SK-N-SH (cell line): ENCODE measurements at regions not wholly inside any gene's neighbourhood (a gene's known extent, or its start where the extent isn't known, plus 50 kb on each side); places are given as distances from the start of the nearest gene placed in this dataset.

Experiments
- CTCF ChIA-PET: fragments of 300-600, 350-600 bp; formaldehyde crosslinking; extraction: SDS; loops from one replicate; lab custom pipeline; 2021; lab: Yijun Ruan, JAX
- POLR2A ChIA-PET: fragments of 350-600 bp; sonication (Branson Sonifier 250); formaldehyde crosslinking; extraction: SDS; loops from one replicate; lab custom pipeline; 2020; ENCODE audit warnings: antibody characterized with exemption, inconsistent platforms; lab: Yijun Ruan, JAX
- DNase-seq: peaks from one replicate; pipeline ENCODE4 v3.0.0; 2012
- H2AFZ ChIP-seq: fragments of 200-600 bp; sonication (generic); 2 replicates; pipeline ENCODE4 v1.8.1; 2016; ENCODE audit warnings: antibody characterized with exemption, mild to moderate bottlenecking, low read depth
- H3F3A ChIP-seq: fragments of 200-600 bp; sonication (generic); replicated peaks from 2 replicates; pipeline ENCODE3; 2016; ENCODE audit warnings: antibody characterized with exemption, mild to moderate bottlenecking; ENCODE audit not compliant: insufficient read depth
- H3K27ac ChIP-seq, 2 experiments: fragments of 200-500 bp in 1 of 2; fragments of 200-600 bp in 1 of 2; sonication (Bioruptor generic) in 1 of 2; sonication (generic), shearing (Covaris generic) in 1 of 2; 2 replicates each; pipeline versions ENCODE4 v1.5.1 to v1.6.1; 2014 to 2016; ENCODE audit warnings: low read depth in 2 of 2, inconsistent platforms in 1 of 2, low read length in 1 of 2, mild to moderate bottlenecking in 1 of 2, mixed read lengths in 1 of 2
- H3K27me3 ChIP-seq: fragments of 200-600 bp; sonication (generic), shearing (Covaris generic); 2 replicates; pipeline ENCODE4 v1.6.1; 2016; ENCODE audit warnings: mixed run types; ENCODE audit not compliant: insufficient read depth
- H3K36me3 ChIP-seq, 2 experiments: fragments of 200-500 bp in 1 of 2; fragments of 200-600 bp in 1 of 2; sonication (Bioruptor generic) in 1 of 2; sonication (generic) in 1 of 2; replicated peaks in 1 of 2; 2 replicates each; pipeline versions ENCODE3 to v1.5.1; 2014 to 2016; ENCODE audit warnings: low read length in 1 of 2, mild to moderate bottlenecking in 1 of 2; ENCODE audit not compliant: insufficient read depth in 2 of 2, control insufficient read depth in 1 of 2
- H3K4me1 ChIP-seq, 2 experiments: fragments of 200-500 bp in 1 of 2; fragments of 200-600 bp in 1 of 2; sonication (Bioruptor generic) in 1 of 2; sonication (generic), shearing (Covaris generic) in 1 of 2; 2 replicates each; pipeline versions ENCODE4 v1.5.1 to v1.6.1; 2014 to 2016; ENCODE audit warnings: low read depth in 1 of 2, low read length in 1 of 2, mixed run types in 1 of 2; ENCODE audit not compliant: insufficient read depth in 2 of 2, control insufficient read depth in 1 of 2
- H3K4me2 ChIP-seq: fragments of 200-600 bp; sonication (generic), shearing (Covaris generic); 2 replicates; pipeline ENCODE4 v1.6.1; 2017; ENCODE audit warnings: mixed run types
- H3K4me3 ChIP-seq, 2 experiments: fragments of 200-500 bp in 1 of 2; fragments of 200-600 bp in 1 of 2; sonication (Bioruptor generic) in 1 of 2; sonication (generic), shearing (Covaris generic) in 1 of 2; 2 replicates each; pipeline versions ENCODE4 v1.5.1 to v1.8.1; 2014 to 2016; ENCODE audit warnings: low read depth in 2 of 2, inconsistent platforms in 1 of 2, low read length in 1 of 2, mild to moderate bottlenecking in 1 of 2, mixed read lengths in 1 of 2, moderate library complexity in 1 of 2
- H3K79me2 ChIP-seq: fragments of 200-600 bp; sonication (generic); 2 replicates; pipeline ENCODE4 v1.8.1; 2017; ENCODE audit warnings: mild to moderate bottlenecking; ENCODE audit not compliant: insufficient read depth
- H3K9ac ChIP-seq: fragments of 200-600 bp; sonication (generic); 2 replicates; pipeline ENCODE4 v1.6.1; 2017; ENCODE audit warnings: mixed run types
- H3K9me2 ChIP-seq: fragments of 200-600 bp; sonication (generic); 2 replicates; pipeline ENCODE4 v1.6.1; 2017; ENCODE audit warnings: mixed run types
- H3K9me3 ChIP-seq: fragments of 200-600 bp; sonication (generic); 2 replicates; pipeline ENCODE4 v1.6.1; 2017; ENCODE audit warnings: mixed run types, mild to moderate bottlenecking, moderate library complexity
- H4K20me1 ChIP-seq: fragments of 200-600 bp; sonication (generic); 2 replicates; pipeline ENCODE4 v1.6.1; 2017; ENCODE audit warnings: mild to moderate bottlenecking, mixed run types; ENCODE audit not compliant: insufficient read depth
- ELF1 ChIP-seq: IDR thresholded peaks from 2 replicates; pipeline ENCODE4 v1.4.0; 2012
- EP300 ChIP-seq, 2 experiments: IDR thresholded peaks; 2 replicates each; pipeline versions ENCODE4 v1.4.0 to v1.6.1; 2012; ENCODE audit warnings: borderline replicate concordance in 1 of 2, low read depth in 1 of 2, low read length in 1 of 2
- EZH2phosphoT487 ChIP-seq: fragments of 200-600 bp; sonication (generic); IDR thresholded peaks from 2 replicates; pipeline ENCODE4 v1.6.1; 2017; ENCODE audit warnings: low read depth, mixed run types, mild to moderate bottlenecking, antibody characterized with exemption, moderate library complexity, borderline replicate concordance
- FOSL2 ChIP-seq: IDR thresholded peaks from 2 replicates; pipeline ENCODE4 v1.4.0; 2012; ENCODE audit warnings: low read depth, mild to moderate bottlenecking, moderate library complexity, borderline replicate concordance
- FOXJ3 ChIP-seq: sonication (generic); formaldehyde crosslinking; IDR thresholded peaks from 2 replicates; pipeline ENCODE4 v1.5.1; 2020; ENCODE audit warnings: mild to moderate bottlenecking, missing genetic modification reagents
- FOXM1 ChIP-seq: IDR thresholded peaks from 2 replicates; pipeline ENCODE4 v1.4.0; 2012; ENCODE audit warnings: low read depth, mild to moderate bottlenecking
- GABPA ChIP-seq: IDR thresholded peaks from 2 replicates; pipeline ENCODE4 v1.4.0; 2012; ENCODE audit warnings: low read depth, mild to moderate bottlenecking
- GATA2 ChIP-seq: sonication (generic); formaldehyde crosslinking; IDR thresholded peaks from 2 replicates; pipeline ENCODE4 v1.5.0; 2020; ENCODE audit warnings: mild to moderate bottlenecking, missing genetic modification reagents
- MXI1 ChIP-seq: IDR thresholded peaks from 2 replicates; pipeline ENCODE4 v1.6.1; 2012; ENCODE audit warnings: mild to moderate bottlenecking, low read depth, low read length, improper control_type of control experiment
- NFIC ChIP-seq: IDR thresholded peaks from 2 replicates; pipeline ENCODE4 v1.4.0; 2012; ENCODE audit warnings: borderline replicate concordance
- POLR2AphosphoS5 ChIP-seq: IDR thresholded peaks from 2 replicates; pipeline ENCODE4 v1.6.1; 2012; ENCODE audit warnings: low read depth, low read length
- RAD21 ChIP-seq: IDR thresholded peaks from 2 replicates; pipeline ENCODE4 v1.6.1; 2012; ENCODE audit warnings: mild to moderate bottlenecking, low read length
- RCOR1 ChIP-seq: fragments of 150-350 bp; IDR thresholded peaks from 2 replicates; pipeline ENCODE4 v1.6.1; 2017; ENCODE audit warnings: antibody characterized with exemption, low read length
- RFX5 ChIP-seq: IDR thresholded peaks from 2 replicates; pipeline ENCODE4 v1.6.1; 2012; ENCODE audit warnings: mild to moderate bottlenecking, improper control_type of control experiment, low read length
- RXRA ChIP-seq: IDR thresholded peaks from 2 replicates; pipeline ENCODE4 v1.4.0; 2012; ENCODE audit warnings: low read depth, mild to moderate bottlenecking, borderline replicate concordance
- SIN3A ChIP-seq: IDR thresholded peaks from 2 replicates; pipeline ENCODE4 v1.6.1; 2012; ENCODE audit warnings: low read depth, mild to moderate bottlenecking, low read length, moderate library complexity, borderline replicate concordance
- SMC3 ChIP-seq: IDR thresholded peaks from 2 replicates; pipeline ENCODE4 v1.6.1; 2012; ENCODE audit warnings: low read depth, low read length, improper control_type of control experiment
- TAF1 ChIP-seq: IDR thresholded peaks from 2 replicates; pipeline ENCODE4 v1.6.1; 2012; ENCODE audit warnings: low read depth, mild to moderate bottlenecking, low read length, moderate library complexity, borderline replicate concordance
- TEAD4 ChIP-seq: IDR thresholded peaks from 2 replicates; pipeline ENCODE4 v1.4.0; 2012; ENCODE audit warnings: mild to moderate bottlenecking, borderline replicate concordance; ENCODE audit not compliant: insufficient read depth
- USF1 ChIP-seq: IDR thresholded peaks from 2 replicates; pipeline ENCODE4 v1.4.0; 2012; ENCODE audit warnings: low read depth, borderline replicate concordance
- WGBS: methylation state at CpG from one replicate; pipeline ENCODE4 v1.1.6; 2017; ENCODE audit warnings: low lambda C conversion rate; 5-methylcytosine and 5-hydroxymethylcytosine counted together
- TF ChIP-seq, protein P1 (sequence below): fragments of 150-350 bp; IDR thresholded peaks from 2 replicates; pipeline ENCODE4 v1.6.1; 2017; ENCODE audit warnings: antibody characterized with exemption, low read length, low read depth, borderline replicate concordance
- TF ChIP-seq, protein P2 (sequence below): fragments of 200-600 bp; sonication (generic); IDR thresholded peaks from 2 replicates; pipeline ENCODE4 v1.6.1; 2017; ENCODE audit warnings: antibody characterized with exemption, mild to moderate bottlenecking, moderate library complexity
- TF ChIP-seq, protein P3 (sequence below): IDR thresholded peaks from 2 replicates; pipeline ENCODE4 v1.4.0; 2012; ENCODE audit warnings: low read depth, borderline replicate concordance

GRCh38 chr4:31595496-31595895 lies 875.3 kb downstream of the PCDH7 start:
- ChIA-PET CTCF (interaction anchor here (1.6 kb wide), 1 partner anchor 40 kb away, joined by 3 read pairs; no protein-coding TSS in a partner anchor), POLR2A (no interaction called here)
- no peaks in the 10 kb centered on the region for H3K36me3 ChIP-seq
- TF ChIP-seq SMC3, result no peak
- TF ChIP-seq GABPA, result no peak
- no peak for TF ChIP-seq RAD21
- TF ChIP-seq GATA2, result no peak
- TF ChIP-seq ELF1, result no peak
- no peak for TF ChIP-seq SIN3A
- no peak for TF ChIP-seq FOXM1
- TF ChIP-seq TAF1, result no peak
- TF ChIP-seq EP300 (IDR thresholded peaks at IDR 0.05; ENCODE audit: borderline replicate concordance in 1 of 2, low read depth in 1 of 2, low read length in 1 of 2), result no peak
- TF ChIP-seq NFIC, result no peak
- TF ChIP-seq RCOR1, result no peak
- no peak for TF ChIP-seq RFX5
- TF ChIP-seq, protein P1, sequence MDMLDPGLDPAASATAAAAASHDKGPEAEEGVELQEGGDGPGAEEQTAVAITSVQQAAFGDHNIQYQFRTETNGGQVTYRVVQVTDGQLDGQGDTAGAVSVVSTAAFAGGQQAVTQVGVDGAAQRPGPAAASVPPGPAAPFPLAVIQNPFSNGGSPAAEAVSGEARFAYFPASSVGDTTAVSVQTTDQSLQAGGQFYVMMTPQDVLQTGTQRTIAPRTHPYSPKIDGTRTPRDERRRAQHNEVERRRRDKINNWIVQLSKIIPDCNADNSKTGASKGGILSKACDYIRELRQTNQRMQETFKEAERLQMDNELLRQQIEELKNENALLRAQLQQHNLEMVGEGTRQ, result no peak
- no peak overlapping the region for H3K4me2 ChIP-seq
- no peak overlapping the region for H3K27ac ChIP-seq
- no peak overlapping the region for H3K9ac ChIP-seq
- H3K9me2 ChIP-seq, result no peaks in the 10 kb centered on the region
- H3K4me1 ChIP-seq, result no peaks in the 10 kb centered on the region
- 15% methylated on average over 2 of the region's 2 CpGs for WGBS
- no peaks in the 10 kb centered on the region for H3K79me2 ChIP-seq
- no peak overlapping the region for H3K4me3 ChIP-seq
- no peak overlapping the region for H2AFZ ChIP-seq
- no peaks in the 10 kb centered on the region for H3F3A ChIP-seq
- H4K20me1 ChIP-seq, result no peaks in the 10 kb centered on the region
- DNase-seq, result no peak
- H3K27me3 ChIP-seq, result no peaks in the 10 kb centered on the region
- no peaks in the 10 kb centered on the region for H3K9me3 ChIP-seq

GRCh38 chr4:31598639-31599038 lies 878.5 kb downstream of the PCDH7 start:
- H3K27me3 ChIP-seq, result no peaks in the 10 kb centered on the region
- TF ChIP-seq GATA2 (no peak), TEAD4 (no peak), MXI1 (no peak), RAD21 (no peak), USF1 (no peak), RCOR1 (no peak), FOSL2 (no peak), POLR2AphosphoS5 (no peak), EZH2phosphoT487 (no peak), FOXJ3 (CRISPR knock-in tag) (no peak), ELF1 (no peak), RXRA (no peak), TAF1 (no peak), SMC3 (no peak), FOXM1 (no peak), SIN3A (no peak)
- TF ChIP-seq, protein P2, sequence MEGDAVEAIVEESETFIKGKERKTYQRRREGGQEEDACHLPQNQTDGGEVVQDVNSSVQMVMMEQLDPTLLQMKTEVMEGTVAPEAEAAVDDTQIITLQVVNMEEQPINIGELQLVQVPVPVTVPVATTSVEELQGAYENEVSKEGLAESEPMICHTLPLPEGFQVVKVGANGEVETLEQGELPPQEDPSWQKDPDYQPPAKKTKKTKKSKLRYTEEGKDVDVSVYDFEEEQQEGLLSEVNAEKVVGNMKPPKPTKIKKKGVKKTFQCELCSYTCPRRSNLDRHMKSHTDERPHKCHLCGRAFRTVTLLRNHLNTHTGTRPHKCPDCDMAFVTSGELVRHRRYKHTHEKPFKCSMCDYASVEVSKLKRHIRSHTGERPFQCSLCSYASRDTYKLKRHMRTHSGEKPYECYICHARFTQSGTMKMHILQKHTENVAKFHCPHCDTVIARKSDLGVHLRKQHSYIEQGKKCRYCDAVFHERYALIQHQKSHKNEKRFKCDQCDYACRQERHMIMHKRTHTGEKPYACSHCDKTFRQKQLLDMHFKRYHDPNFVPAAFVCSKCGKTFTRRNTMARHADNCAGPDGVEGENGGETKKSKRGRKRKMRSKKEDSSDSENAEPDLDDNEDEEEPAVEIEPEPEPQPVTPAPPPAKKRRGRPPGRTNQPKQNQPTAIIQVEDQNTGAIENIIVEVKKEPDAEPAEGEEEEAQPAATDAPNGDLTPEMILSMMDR, result no peak
- TF ChIP-seq, protein P3, sequence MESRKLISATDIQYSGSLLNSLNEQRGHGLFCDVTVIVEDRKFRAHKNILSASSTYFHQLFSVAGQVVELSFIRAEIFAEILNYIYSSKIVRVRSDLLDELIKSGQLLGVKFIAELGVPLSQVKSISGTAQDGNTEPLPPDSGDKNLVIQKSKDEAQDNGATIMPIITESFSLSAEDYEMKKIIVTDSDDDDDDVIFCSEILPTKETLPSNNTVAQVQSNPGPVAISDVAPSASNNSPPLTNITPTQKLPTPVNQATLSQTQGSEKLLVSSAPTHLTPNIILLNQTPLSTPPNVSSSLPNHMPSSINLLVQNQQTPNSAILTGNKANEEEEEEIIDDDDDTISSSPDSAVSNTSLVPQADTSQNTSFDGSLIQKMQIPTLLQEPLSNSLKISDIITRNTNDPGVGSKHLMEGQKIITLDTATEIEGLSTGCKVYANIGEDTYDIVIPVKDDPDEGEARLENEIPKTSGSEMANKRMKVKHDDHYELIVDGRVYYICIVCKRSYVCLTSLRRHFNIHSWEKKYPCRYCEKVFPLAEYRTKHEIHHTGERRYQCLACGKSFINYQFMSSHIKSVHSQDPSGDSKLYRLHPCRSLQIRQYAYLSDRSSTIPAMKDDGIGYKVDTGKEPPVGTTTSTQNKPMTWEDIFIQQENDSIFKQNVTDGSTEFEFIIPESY, result no peak

More at GRCh38 chr4:31598639-31599038, 878.5 kb downstream of the PCDH7 start:
- H3F3A ChIP-seq, result no peaks in the 10 kb centered on the region
- no peaks in the 10 kb centered on the region for H3K36me3 ChIP-seq
- no peaks in the 10 kb centered on the region for H3K9me2 ChIP-seq
- H2AFZ ChIP-seq, result no peak overlapping the region
- no peaks in the 10 kb centered on the region for H3K4me1 ChIP-seq
- no peak overlapping the region for H3K4me3 ChIP-seq
- no peak for DNase-seq
- CTCF ChIA-PET, result no interaction called here
- H3K79me2 ChIP-seq, result no peaks in the 10 kb centered on the region
- WGBS, result 7% methylated on average over 3 of the region's 3 CpGs
- H3K4me2 ChIP-seq, result no peak overlapping the region
- H3K27ac ChIP-seq, result no peak overlapping the region
- no peaks in the 10 kb centered on the region for H4K20me1 ChIP-seq
- H3K9ac ChIP-seq, result no peak overlapping the region
- no peaks in the 10 kb centered on the region for H3K9me3 ChIP-seq
- POLR2A ChIA-PET, result no interaction called here
